Uterus (tissue), 2 donors: ENCODE measurements at regions not wholly inside any gene's neighbourhood (a gene's known extent, or its start where the extent isn't known, plus 50 kb on each side); places are given as distances from the start of the nearest gene placed in this dataset.

Experiments
- CTCF ChIP-seq, 4 experiments: fragments of 200-600 bp in 2 of 4; fragments of 450-650 bp in 2 of 4; sonication (generic) in 2 of 4; IDR thresholded peaks; one replicate each; pipeline ENCODE4 v1.5.1; 2016 to 2019; ENCODE audit warnings: antibody characterized with exemption in 4 of 4, mild to moderate bottlenecking in 2 of 4, moderate library complexity in 1 of 4
- POLR2A ChIP-seq, 2 donors: fragments of 450-650 bp; IDR thresholded peaks; one replicate each; pipeline ENCODE4 v1.6.1; 2016; ENCODE audit warnings: antibody characterized with exemption in 2 of 2, mild to moderate bottlenecking in 1 of 2, moderate library complexity in 1 of 2

- TF ChIP-seq CTCF (IDR thresholded peaks at IDR 0.05), result no peak
- no peak for TF ChIP-seq POLR2A (IDR thresholded peaks at IDR 0.05)
These were observed 474.3 kb downstream of the ATP23 start for GRCh38 chr12:58415716-58416115.
